WTC11 (cell line): ENCODE measurements at regions not wholly inside any gene's neighbourhood (a gene's known extent, or its start where the extent isn't known, plus 50 kb on each side); places are given as distances from the start of the nearest gene placed in this dataset.
A peak's percentile ranks its signal among the peaks of the same experiment; 100 is the strongest.

Experiments
- ATAC-seq: fragments of 200-7000 bp; cut with Tn5 transposase; 2 replicates; pipeline ENCODE4 v1.10.0; 2021; ENCODE audit warnings: mild to moderate bottlenecking, moderate library complexity
- CTCF ChIA-PET: fragments of 300-600 bp; sonication (Branson Sonifier 250); formaldehyde crosslinking; loops from one replicate; lab custom pipeline; 2021; ENCODE audit warnings: antibody characterized with exemption; lab: Charles Lee
- POLR2A ChIA-PET: fragments of 350-600 bp; sonication (Branson Sonifier 250); formaldehyde crosslinking; loops from one replicate; lab custom pipeline; 2021; ENCODE audit warnings: antibody characterized with exemption; lab: Charles Lee
- DNase-seq: peaks from one replicate; pipeline ENCODE4 v3.0.0; 2021; ENCODE audit warnings: low spot score
- H3K27ac Mint-ChIP-seq: 2 replicates; pipeline ENCODE4 v1.8.0; 2021; ENCODE audit warnings: mixed read lengths
- H3K27me3 Mint-ChIP-seq: 2 replicates; pipeline ENCODE4 v1.8.0; 2021; ENCODE audit warnings: low read depth, mild to moderate bottlenecking, moderate library complexity, mixed read lengths
- H3K36me3 Mint-ChIP-seq: 2 replicates; pipeline ENCODE4 v1.8.0; 2021; ENCODE audit warnings: mixed read lengths
- H3K4me1 Mint-ChIP-seq: 2 replicates; pipeline ENCODE4 v1.8.0; 2022; ENCODE audit warnings: mixed read lengths
- H3K4me3 Mint-ChIP-seq: 2 replicates; pipeline ENCODE4 v1.8.0; 2021; ENCODE audit warnings: mild to moderate bottlenecking, moderate library complexity, mixed read lengths
- H3K9me3 Mint-ChIP-seq: 2 replicates; pipeline ENCODE4 v1.8.0; 2021; ENCODE audit warnings: mixed read lengths
- CTCF ChIP-seq: fragments of 200-600 bp; IDR thresholded peaks from 2 replicates; pipeline ENCODE4 v1.8.0; 2022; ENCODE audit warnings: antibody characterized with exemption
- E2F1 ChIP-seq: sonication (generic); formaldehyde crosslinking; IDR thresholded peaks from 2 replicates; pipeline ENCODE4 v1.8.0; 2022; ENCODE audit warnings: mild to moderate bottlenecking, missing genetic modification reagents
- ETV6 ChIP-seq: sonication (generic); formaldehyde crosslinking; IDR thresholded peaks from 2 replicates; pipeline ENCODE4 v1.8.1; 2022; ENCODE audit warnings: mild to moderate bottlenecking, missing genetic modification reagents
- GABPB1 ChIP-seq: sonication (generic); formaldehyde crosslinking; IDR thresholded peaks from 2 replicates; pipeline ENCODE4 v1.8.1; 2023; ENCODE audit warnings: mild to moderate bottlenecking, missing genetic modification reagents
- GRHL2 ChIP-seq: fragments of 250-450 bp; sonication (Bioruptor Pico); IDR thresholded peaks from 2 replicates; pipeline ENCODE4 v1.8.0; 2022; ENCODE audit warnings: mild to moderate bottlenecking, moderate library complexity; ENCODE audit not compliant: insufficient replicate concordance, severe bottlenecking
- MAX ChIP-seq: sonication (generic); formaldehyde crosslinking; IDR thresholded peaks from 2 replicates; pipeline ENCODE4 v1.8.0; 2022; ENCODE audit warnings: mild to moderate bottlenecking, missing genetic modification reagents
- NFATC4 ChIP-seq: fragments of 250-450 bp; sonication (Bioruptor Pico); IDR thresholded peaks from 2 replicates; pipeline ENCODE4 v1.9.0; 2021; ENCODE audit warnings: mild to moderate bottlenecking
- NR1H2 ChIP-seq: sonication (generic); formaldehyde crosslinking; IDR thresholded peaks from 2 replicates; pipeline ENCODE4 v1.9.0; 2021; ENCODE audit warnings: mild to moderate bottlenecking, moderate library complexity, missing genetic modification reagents
- NR3C1 ChIP-seq: sonication (generic); formaldehyde crosslinking; conservative IDR thresholded peaks from 2 replicates; pipeline ENCODE4 v1.8.1; 2023; ENCODE audit warnings: low read depth, mild to moderate bottlenecking, missing genetic modification reagents
- PREB ChIP-seq: sonication (generic); formaldehyde crosslinking; IDR thresholded peaks from 2 replicates; pipeline ENCODE4 v1.8.1; 2022; ENCODE audit warnings: mild to moderate bottlenecking, missing genetic modification reagents, moderate library complexity, borderline replicate concordance
- RORB ChIP-seq: fragments of 250-450 bp; sonication (Bioruptor Pico); IDR thresholded peaks from 2 replicates; pipeline ENCODE4 v1.9.0; 2021; ENCODE audit warnings: mild to moderate bottlenecking
- SOX15 ChIP-seq: fragments of 250-450 bp; sonication (Bioruptor Pico); IDR thresholded peaks from 2 replicates; pipeline ENCODE4 v1.9.0; 2021; ENCODE audit warnings: mild to moderate bottlenecking
- TCF7 ChIP-seq: sonication (generic); formaldehyde crosslinking; IDR thresholded peaks from 2 replicates; pipeline ENCODE4 v1.8.0; 2022; ENCODE audit warnings: mild to moderate bottlenecking, low read depth, missing genetic modification reagents, moderate library complexity
- TEAD1 ChIP-seq: sonication (generic); formaldehyde crosslinking; IDR thresholded peaks from 2 replicates; pipeline ENCODE4 v1.8.0; 2022; ENCODE audit warnings: mild to moderate bottlenecking, missing genetic modification reagents
- ZBTB21 ChIP-seq: sonication (generic); formaldehyde crosslinking; IDR thresholded peaks from 2 replicates; pipeline ENCODE4 v1.8.1; 2023; ENCODE audit warnings: mild to moderate bottlenecking, missing genetic modification reagents, borderline replicate concordance
- ZNF423 ChIP-seq: fragments of 250-450 bp; sonication (Bioruptor Pico); IDR thresholded peaks from 2 replicates; pipeline ENCODE4 v2.1.2; 2022; ENCODE audit warnings: mild to moderate bottlenecking, moderate library complexity
- ZNF512 ChIP-seq: sonication (generic); formaldehyde crosslinking; IDR thresholded peaks from 2 replicates; pipeline ENCODE4 v1.8.1; 2022; ENCODE audit warnings: missing genetic modification reagents, borderline replicate concordance
- TF ChIP-seq, protein P1 (sequence below): sonication (generic); formaldehyde crosslinking; IDR thresholded peaks from 2 replicates; pipeline ENCODE4 v1.8.1; 2023; ENCODE audit warnings: mild to moderate bottlenecking, missing genetic modification reagents
- TF ChIP-seq, protein P2 (sequence below): fragments of 250-450 bp; sonication (Bioruptor Pico); IDR thresholded peaks from 2 replicates; pipeline ENCODE4 v2.1.2; 2022; ENCODE audit warnings: mild to moderate bottlenecking, moderate library complexity
- TF ChIP-seq, protein P3 (sequence below): sonication (generic); formaldehyde crosslinking; conservative IDR thresholded peaks from 2 replicates; pipeline ENCODE4 v1.8.1; 2022; ENCODE audit warnings: mild to moderate bottlenecking, missing genetic modification reagents

- TF ChIP-seq ETV6 (CRISPR knock-in tag) (no peak), TEAD1 (CRISPR knock-in tag) (no peak)
These were observed 67.6 kb upstream of the FOXF1 start (continued) for GRCh38 chr16:86442703-86443102.

GRCh38 chr16:86443508-86444147 is 66.7 kb upstream of the FOXF1 start:
- DNase-seq (no peak), ATAC-seq (no peak)
- Mint-ChIP-seq H3K4me3 (no peak overlapping the region), H3K9me3 (peaks cover 12% of the 10 kb centered on the region; the same call in 1 of the 2 replicates), H3K4me1 (no peaks in the 10 kb centered on the region), H3K27me3 (no peaks in the 10 kb centered on the region), H3K36me3 (no peaks in the 10 kb centered on the region), H3K27ac (no peak overlapping the region)
- TF ChIP-seq GABPB1 (CRISPR knock-in tag) (no peak), NR3C1 (no peak), ZNF423 (CRISPR knock-in tag) (no peak)
- TF ChIP-seq, protein P1, sequence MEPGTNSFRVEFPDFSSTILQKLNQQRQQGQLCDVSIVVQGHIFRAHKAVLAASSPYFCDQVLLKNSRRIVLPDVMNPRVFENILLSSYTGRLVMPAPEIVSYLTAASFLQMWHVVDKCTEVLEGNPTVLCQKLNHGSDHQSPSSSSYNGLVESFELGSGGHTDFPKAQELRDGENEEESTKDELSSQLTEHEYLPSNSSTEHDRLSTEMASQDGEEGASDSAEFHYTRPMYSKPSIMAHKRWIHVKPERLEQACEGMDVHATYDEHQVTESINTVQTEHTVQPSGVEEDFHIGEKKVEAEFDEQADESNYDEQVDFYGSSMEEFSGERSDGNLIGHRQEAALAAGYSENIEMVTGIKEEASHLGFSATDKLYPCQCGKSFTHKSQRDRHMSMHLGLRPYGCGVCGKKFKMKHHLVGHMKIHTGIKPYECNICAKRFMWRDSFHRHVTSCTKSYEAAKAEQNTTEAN = peak; percentile 77; the same call in 1 of the 2 replicates
- ChIA-PET POLR2A (no interaction called here), CTCF (no interaction called here)

- H3K27ac Mint-ChIP-seq = no peak overlapping the region
- H3K4me1 Mint-ChIP-seq = no peaks in the 10 kb centered on the region
- TF ChIP-seq ZNF512 (CRISPR knock-in tag) (no peak), GRHL2 (no peak), SOX15 (no peak), CTCF (no peak)
- TF ChIP-seq, protein P2, sequence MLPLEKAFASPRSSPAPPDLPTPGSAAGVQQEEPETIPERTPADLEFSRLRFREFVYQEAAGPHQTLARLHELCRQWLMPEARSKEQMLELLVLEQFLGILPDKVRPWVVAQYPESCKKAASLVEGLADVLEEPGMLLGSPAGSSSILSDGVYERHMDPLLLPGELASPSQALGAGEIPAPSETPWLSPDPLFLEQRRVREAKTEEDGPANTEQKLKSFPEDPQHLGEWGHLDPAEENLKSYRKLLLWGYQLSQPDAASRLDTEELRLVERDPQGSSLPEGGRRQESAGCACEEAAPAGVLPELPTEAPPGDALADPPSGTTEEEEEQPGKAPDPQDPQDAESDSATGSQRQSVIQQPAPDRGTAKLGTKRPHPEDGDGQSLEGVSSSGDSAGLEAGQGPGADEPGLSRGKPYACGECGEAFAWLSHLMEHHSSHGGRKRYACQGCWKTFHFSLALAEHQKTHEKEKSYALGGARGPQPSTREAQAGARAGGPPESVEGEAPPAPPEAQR = no peak
- no peaks in the 10 kb centered on the region for H3K36me3 Mint-ChIP-seq
- POLR2A ChIA-PET = no interaction called here
- H3K9me3 Mint-ChIP-seq = peaks cover 12% of the 10 kb centered on the region; the same call in 1 of the 2 replicates
- CTCF ChIA-PET = no interaction called here
- H3K27me3 Mint-ChIP-seq = no peaks in the 10 kb centered on the region
- H3K4me3 Mint-ChIP-seq = no peak overlapping the region
- DNase-seq (no peak), ATAC-seq (no peak)
These were observed 66.1 kb upstream of the FOXF1 start for GRCh38 chr16:86444261-86444660.

DNA sequence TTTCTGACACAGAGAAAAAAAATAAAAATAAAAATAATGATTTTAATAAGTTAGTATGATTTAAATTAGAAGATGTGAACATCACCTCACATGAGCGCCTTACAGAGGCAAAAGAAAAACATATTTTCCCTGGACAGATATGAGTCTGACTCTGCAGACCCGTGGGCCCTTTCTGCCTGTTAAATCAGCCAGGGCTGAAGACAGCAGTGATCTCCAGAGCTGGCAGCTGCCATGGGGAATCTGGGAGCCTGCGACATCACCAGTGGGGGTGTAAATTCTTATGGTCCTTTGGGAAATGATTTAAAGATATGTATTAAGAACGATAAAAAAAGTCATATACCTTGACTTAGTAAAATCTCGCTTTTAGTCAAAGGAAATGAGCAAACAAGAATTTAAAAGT is 65.7 kb upstream of the FOXF1 start:
- DNase-seq = no peak
- ATAC-seq = no peak
- ChIA-PET CTCF (no interaction called here), POLR2A (no interaction called here)
- Mint-ChIP-seq H3K36me3 (no peaks in the 10 kb centered on the region), H3K27ac (no peak overlapping the region), H3K4me1 (no peaks in the 10 kb centered on the region), H3K27me3 (no peaks in the 10 kb centered on the region), H3K9me3 (peaks cover 12% of the 10 kb centered on the region; the same call in 1 of the 2 replicates), H3K4me3 (no peak overlapping the region)
- TF ChIP-seq PREB (CRISPR knock-in tag) = no peak
- no peak for TF ChIP-seq NFATC4 (CRISPR knock-in tag)
- no peak for TF ChIP-seq TCF7 (CRISPR knock-in tag)
- no peak for TF ChIP-seq RORB
- TF ChIP-seq ZNF512 (CRISPR knock-in tag) = no peak
- no peak for TF ChIP-seq MAX (CRISPR knock-in tag)
- TF ChIP-seq NR1H2 = no peak
- TF ChIP-seq, protein P3, sequence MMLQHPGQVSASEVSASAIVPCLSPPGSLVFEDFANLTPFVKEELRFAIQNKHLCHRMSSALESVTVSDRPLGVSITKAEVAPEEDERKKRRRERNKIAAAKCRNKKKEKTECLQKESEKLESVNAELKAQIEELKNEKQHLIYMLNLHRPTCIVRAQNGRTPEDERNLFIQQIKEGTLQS = no peak
- no peak for TF ChIP-seq ZBTB21
- no peak for TF ChIP-seq E2F1
